ENCODE measurements at regions not wholly inside any gene's neighbourhood (a gene's known extent, or its start where the extent isn't known, plus 50 kb on each side); places are given as distances from the start of the nearest gene placed in this dataset.

GRCh38 chr18:51726614-51727013 is 529.1 kb upstream of the MEX3C start (continued):
- peak; percentile 70; the same call in 1 of the 2 replicates for TF ChIP-seq ZNF687 (IDR thresholded peaks at IDR 0.05)
- peak; percentile 76 for TF ChIP-seq TCF12 (IDR thresholded peaks at IDR 0.05; ENCODE audit: low read depth, low read length)
- TF ChIP-seq EP300 (IDR thresholded peaks at IDR 0.05; ENCODE audit: borderline replicate concordance in 1 of 2, control insufficient read depth in 1 of 2, low read depth in 2 of 2, low read length in 2 of 2), result peak; percentile 39 to 44; a peak in 1 of 4 replicates
- TF ChIP-seq BHLHE40 (IDR thresholded peaks at IDR 0.05; ENCODE audit: borderline replicate concordance in 1 of 2, low read depth in 2 of 2, low read length in 1 of 2), result peak; percentile 18 to 37; a peak in 1 of 4 replicates
- peak; percentile 64; the same call in 1 of the 2 replicates for TF ChIP-seq IRF4 (IDR thresholded peaks at IDR 0.05; ENCODE audit: low read depth, low read length)
- no peak for TF ChIP-seq POLR2AphosphoS5 (IDR thresholded peaks at IDR 0.05; ENCODE audit: low read length)
- peak; percentile 30 for TF ChIP-seq SP1 (IDR thresholded peaks at IDR 0.05; ENCODE audit: low read depth, low read length)
- peak; percentile 42; the same call in 1 of the 2 replicates for TF ChIP-seq RELB (IDR thresholded peaks at IDR 0.05; ENCODE audit: low read depth)
- TF ChIP-seq, protein P1, sequence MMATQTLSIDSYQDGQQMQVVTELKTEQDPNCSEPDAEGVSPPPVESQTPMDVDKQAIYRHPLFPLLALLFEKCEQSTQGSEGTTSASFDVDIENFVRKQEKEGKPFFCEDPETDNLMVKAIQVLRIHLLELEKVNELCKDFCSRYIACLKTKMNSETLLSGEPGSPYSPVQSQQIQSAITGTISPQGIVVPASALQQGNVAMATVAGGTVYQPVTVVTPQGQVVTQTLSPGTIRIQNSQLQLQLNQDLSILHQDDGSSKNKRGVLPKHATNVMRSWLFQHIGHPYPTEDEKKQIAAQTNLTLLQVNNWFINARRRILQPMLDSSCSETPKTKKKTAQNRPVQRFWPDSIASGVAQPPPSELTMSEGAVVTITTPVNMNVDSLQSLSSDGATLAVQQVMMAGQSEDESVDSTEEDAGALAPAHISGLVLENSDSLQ (IDR thresholded peaks at IDR 0.05), result no peak
- TF ChIP-seq CEBPZ (IDR thresholded peaks at IDR 0.05; ENCODE audit: low read depth, low read length), result no peak

Measured in GM12878 (cell line).